OCI-LY1 (cell line): ENCODE measurements at regions not wholly inside any gene's neighbourhood (a gene's known extent, or its start where the extent isn't known, plus 50 kb on each side); places are given as distances from the start of the nearest gene placed in this dataset.

Experiments used
- CTCF ChIP-seq: fragments of 200-600 bp; sonication (generic), shearing (Covaris generic); IDR thresholded peaks from 2 replicates; pipeline ENCODE4 v1.5.1; 2017; ENCODE audit warnings: mild to moderate bottlenecking, antibody characterized with exemption, low read length, moderate library complexity, mixed read lengths
- EZH2 ChIP-seq: fragments of 200-600 bp; sonication (generic), shearing (Covaris generic); IDR thresholded peaks from 2 replicates; pipeline ENCODE4 v1.8.0; 2017; ENCODE audit warnings: borderline replicate concordance, mixed run types, mild to moderate bottlenecking, antibody characterized with exemption, low read length, moderate library complexity, mixed read lengths

- TF ChIP-seq CTCF, result no peak
- TF ChIP-seq EZH2, result no peak
These were observed 187.5 kb upstream of the CTNNB1 start for GRCh38 chr3:41011854-41012253.
